COLO668 (cell line): ENCODE measurements at regions not wholly inside any gene's neighbourhood (a gene's known extent, or its start where the extent isn't known, plus 50 kb on each side); places are given as distances from the start of the nearest gene placed in this dataset.
A peak's percentile ranks its signal among the peaks of the same experiment; 100 is the strongest.

Experiments
- DNase-seq: peaks from one replicate; lab custom pipeline; 2025; ENCODE audit not compliant: unreplicated experiment; lab: John Stamatoyannopoulos, UW

GRCh38 chr2:173419506-173419905 is 64.8 kb downstream of the CDCA7 start:
- no peak for DNase-seq

- no peak for DNase-seq
These were observed 70.2 kb downstream of the CDCA7 start for GRCh38 chr2:173424886-173425285.

DNA sequence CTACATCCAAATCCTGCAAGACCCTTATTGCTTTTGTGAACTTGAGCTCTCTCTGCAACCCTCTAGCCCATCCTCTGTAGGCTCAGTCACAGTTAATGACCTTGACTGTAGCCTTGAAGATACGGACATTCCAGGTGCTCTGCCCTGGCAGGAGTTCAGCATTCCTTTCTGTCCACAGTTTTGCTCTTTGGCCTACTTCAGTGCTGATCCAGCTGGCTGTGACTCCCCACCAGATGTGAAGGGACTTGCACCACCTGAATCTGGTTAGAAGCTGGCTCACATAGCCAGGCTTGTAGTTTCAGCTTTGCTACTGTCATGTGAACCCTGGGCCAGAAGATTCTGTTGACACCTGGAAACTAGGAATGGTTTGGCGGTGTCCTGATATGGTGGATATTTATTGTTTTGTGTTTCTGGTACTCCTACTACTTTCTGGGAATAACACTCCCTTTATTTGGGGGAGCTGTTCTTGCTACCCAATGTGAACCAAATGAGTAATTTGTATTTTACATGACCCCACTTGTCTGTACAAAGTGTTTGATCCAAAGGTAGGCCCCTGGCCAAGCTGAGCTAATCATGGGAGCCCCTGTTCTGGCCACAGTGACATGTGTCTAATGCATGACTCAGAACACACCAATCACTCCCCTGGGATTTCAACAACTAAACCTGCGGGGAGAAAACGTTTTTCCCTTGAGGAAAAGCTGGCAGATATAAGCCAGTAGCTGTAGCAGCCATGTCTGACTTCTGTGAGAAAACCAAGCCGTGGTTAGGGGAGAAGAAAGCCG is 73.4 kb downstream of the CDCA7 start:
- no peak for DNase-seq

- peak; percentile 14 for DNase-seq
These were observed 76.5 kb downstream of the CDCA7 start for GRCh38 chr2:173431191-173431590.

DNA sequence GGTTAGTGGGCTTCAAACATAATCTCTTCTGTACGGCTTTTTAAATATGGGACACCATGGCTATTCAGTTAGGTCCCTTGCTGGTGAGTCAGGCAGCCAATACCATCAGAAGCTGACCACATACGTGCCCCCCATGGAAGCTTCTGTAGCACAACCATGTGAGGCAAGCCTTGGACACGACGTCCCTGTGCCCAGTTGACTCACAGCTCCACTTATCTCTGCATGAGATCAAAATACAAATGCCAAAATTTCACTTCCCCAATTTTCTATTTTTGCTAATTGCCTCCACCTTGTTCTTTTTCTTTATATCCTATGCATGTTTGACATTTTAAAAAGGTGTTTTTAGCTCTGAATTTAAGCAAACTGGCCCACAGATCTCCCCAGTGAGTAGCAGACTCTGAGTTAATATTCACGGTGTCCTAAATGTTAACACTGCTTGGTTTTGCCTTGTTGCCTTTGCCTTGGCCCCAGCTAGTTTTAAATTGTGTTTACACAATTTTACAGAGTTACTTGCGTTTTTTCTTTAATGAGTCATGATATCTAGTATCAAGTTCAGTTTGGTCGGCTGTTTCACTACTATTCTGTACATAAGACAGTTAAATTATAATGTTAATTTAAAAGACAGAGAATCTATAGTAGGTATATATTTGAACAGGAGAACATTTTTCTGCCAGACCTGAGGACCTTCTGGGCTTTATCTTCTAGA is 77.5 kb downstream of the CDCA7 start:
- DNase-seq = no peak

DNA sequence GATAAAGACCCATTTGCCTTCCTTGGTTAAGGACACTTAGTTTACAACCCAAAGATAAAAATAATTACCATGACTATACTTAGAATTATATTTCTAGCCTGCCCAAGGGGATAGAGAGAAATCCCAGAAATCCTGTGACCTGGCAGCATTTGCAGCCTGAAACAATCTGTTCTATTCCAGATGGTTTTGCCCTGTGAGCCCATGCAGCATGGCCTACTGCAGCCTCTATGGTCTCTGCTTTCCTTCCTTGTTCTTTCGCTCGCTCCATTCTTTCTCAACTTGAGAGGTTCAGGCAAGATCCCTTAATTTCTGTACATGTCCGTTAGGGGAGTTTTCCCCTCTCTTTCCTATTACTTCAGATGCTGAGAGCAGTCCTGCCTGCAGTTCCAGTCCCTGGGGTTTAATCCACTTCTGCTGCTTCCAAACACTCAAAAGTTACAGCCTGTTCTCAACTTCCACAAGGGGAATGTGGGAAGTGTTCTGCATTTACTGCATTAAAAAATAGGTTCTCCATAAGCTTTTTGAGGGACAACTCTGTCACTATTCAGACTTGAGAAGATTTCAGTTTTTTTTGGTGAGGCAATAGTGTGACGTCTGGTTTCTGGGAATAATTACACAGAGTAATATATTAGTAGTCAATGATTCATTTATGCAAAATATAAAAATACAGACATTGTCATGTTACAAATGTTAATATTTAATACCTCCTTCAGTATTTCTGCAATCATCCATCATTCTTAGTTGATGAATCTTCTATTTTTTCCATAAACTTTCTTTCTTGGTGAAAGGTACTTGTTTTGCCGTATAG is 80.3 kb downstream of the CDCA7 start:
- no peak for DNase-seq

DNA sequence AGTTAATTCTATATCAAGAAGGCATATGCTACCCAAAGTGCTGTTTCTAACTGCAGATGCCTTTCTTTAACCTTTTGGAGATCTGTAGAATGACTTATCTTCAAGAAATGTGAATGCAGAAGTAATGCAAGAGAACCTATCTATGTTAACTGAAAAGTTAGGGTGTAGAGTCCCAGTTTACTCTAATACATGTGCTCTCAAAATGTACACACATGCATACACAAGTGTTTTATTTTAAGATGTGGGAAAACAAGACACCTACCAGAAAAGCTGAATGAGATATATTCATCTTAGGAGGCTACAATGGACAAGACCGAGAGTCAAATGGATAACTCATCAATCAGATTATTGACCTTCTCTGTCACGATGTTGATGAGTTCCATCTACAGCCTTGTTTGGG is 80.9 kb downstream of the CDCA7 start:
- DNase-seq = no peak

- no peak for DNase-seq
These were observed 81.4 kb downstream of the CDCA7 start for GRCh38 chr2:173436088-173436487.

DNA sequence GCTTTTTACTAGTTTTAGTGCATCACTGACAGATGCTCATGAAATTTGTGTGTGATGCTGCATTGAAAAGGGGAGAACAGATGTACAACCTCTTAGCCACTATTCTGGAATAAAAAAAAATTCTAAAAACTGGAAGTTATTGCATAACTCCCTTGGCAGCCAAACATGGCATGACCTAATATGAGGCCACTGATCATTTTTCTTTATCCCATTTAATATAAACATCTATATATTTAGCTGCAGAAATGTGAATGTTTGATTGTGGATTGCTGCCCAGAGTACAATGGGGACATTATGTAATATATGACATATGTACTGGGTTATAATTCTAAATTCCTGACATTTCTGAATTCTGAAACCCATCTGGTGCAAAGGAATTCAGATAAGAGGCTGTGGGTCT is 86.5 kb downstream of the CDCA7 start:
- DNase-seq = no peak

DNA sequence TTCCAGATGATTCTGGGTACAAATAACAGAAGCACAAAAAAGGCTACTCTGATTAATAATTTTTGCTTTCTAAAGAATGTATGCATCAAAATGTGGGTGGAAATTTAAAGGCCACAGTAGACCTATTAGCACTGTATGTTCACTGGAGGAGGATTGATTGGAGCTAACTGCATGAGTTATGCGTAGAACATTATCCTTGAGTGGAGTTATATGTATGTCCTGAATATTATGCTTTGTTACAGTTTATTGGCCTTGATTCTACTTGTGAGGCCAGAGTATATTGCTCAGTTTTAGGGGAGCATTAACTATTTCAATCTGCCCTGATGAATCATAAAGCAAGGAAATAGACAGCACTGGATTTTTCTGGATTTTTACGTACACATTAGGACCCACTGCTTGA is 87.9 kb downstream of the CDCA7 start:
- no peak for DNase-seq

GRCh38 chr2:173446722-173447121 is 92.0 kb downstream of the CDCA7 start:
- no peak for DNase-seq

DNA sequence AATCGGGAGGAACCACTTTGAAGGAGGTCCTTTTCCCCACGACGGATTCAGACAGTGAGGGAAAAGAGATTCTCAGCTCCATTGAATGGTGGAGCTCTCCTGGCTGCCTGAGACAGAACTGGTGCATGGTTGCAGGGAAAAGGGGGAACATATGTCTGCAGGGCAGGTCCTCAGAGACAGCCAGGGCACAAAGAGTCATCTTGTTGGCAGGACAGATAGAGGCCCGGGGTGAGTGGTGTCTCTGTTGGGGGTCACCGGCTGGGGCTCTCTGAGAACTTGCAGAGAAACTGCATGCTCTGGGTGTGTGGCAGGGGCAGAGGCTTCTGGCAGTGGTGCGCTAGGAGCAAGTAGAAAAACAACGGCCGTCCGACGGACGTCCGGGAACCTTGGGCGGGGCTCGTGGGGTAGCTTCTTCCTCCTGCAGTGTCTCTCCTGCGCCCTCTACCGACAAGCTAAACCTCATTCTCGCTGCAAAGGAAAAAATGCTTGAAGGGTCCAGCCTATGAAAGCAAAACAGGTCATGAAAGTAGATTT is 94.3 kb downstream of the CDCA7 start:
- DNase-seq = peak; percentile 90

GRCh38 chr2:173451118-173451517 is 96.4 kb downstream of the CDCA7 start:
- DNase-seq = no peak

GRCh38 chr2:173451941-173452340 is 97.3 kb downstream of the CDCA7 start:
- DNase-seq = no peak

DNA sequence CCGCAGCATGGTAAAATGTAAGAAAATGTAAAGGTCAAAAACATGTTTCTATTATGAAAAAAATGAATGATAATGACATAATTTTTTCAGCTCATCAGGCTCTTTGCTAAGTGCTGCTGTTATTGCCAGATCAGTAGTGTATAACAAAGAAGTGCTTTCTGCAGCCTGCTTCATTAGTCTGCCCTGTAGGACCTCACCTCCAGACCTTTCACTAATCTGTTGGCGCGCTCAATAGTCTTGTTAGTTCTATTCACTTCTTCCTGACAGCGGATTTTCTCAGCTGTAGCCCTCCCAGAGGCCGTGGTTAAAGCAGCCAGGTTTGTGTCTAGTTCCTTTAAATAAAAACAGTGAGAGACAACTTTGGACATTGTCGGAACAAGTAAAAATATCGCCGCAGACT is 97.7 kb downstream of the CDCA7 start:
- no peak for DNase-seq

- DNase-seq = no peak
These were observed 102.3 kb downstream of the CDCA7 start for GRCh38 chr2:173456960-173457359.

- DNase-seq = no peak
These were observed 102.7 kb downstream of the CDCA7 start for GRCh38 chr2:173457366-173457765.

DNA sequence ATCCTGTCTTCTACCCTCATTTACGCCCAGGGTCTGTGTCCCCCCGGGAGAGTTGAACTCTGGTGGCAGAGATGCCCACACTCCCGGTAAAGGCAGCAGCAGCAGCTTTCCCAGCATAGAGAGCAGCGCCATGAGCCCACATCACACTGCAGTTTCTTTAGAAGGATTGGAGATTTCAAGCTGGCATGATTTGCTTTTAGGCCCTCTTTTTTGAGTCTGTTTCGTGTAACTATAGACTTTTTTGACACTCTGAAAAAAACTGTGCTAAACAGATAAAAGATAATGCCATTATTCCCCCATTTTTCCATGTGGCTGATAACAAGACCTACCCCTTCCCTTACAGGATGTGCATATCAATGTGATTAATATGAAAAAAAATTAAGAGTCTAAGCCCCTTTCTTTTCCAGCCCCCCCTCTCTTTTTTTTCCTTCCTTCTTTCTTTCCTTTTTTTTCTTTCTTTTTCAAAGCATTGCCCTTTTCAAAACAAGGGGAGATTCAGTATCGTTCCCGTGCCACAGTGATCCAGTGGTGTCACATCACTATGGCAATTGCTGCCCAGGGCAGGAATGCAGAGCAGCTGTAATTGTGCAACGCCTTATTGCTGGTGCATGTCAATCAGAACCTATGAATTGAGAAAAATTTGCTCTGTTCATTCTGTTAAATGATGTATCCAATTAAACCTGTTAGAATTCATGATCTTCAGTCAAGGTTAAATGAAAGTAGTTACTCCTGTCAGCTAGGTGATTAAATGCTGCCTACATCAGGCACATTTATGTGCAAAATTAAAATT is 104.5 kb downstream of the CDCA7 start:
- no peak for DNase-seq

GRCh38 chr2:173462892-173463840 is 108.5 kb downstream of the CDCA7 start:
- DNase-seq = no peak

- no peak for DNase-seq
These were observed 109.2 kb downstream of the CDCA7 start for GRCh38 chr2:173463846-173464245.
